H1 (cell line): ENCODE measurements at regions not wholly inside any gene's neighbourhood (a gene's known extent, or its start where the extent isn't known, plus 50 kb on each side); places are given as distances from the start of the nearest gene placed in this dataset.

Experiments
- CTCF ChIA-PET: fragments of 300-600 bp; sonication (Branson Sonifier 250); formaldehyde crosslinking; loops from one replicate; lab custom pipeline; 2021; ENCODE audit not compliant: partially characterized antibody; lab: Charles Lee
- POLR2A ChIA-PET: fragments of 300-600 bp; sonication (Branson Sonifier 250); formaldehyde crosslinking; loops from one replicate; lab custom pipeline; 2021; ENCODE audit warnings: inconsistent platforms; ENCODE audit not compliant: partially characterized antibody; lab: Charles Lee
- DNase-seq, 2 experiments: peaks; one replicate each; pipeline versions ENCODE4 v3.0.0 to v3.0.0-alpha.2; 2010 to 2022; ENCODE audit warnings: low spot score in 2 of 2, low read depth in 1 of 2, mixed read lengths in 1 of 2
- FAIRE-seq: peaks from 2 replicates; lab custom pipeline; 2011; peaks lifted over from hg19 to GRCh38; lab: Jason Lieb, UNC
- H2AFZ ChIP-seq: 2 replicates; pipeline ENCODE4 v1.8.1; 2012; ENCODE audit warnings: low read length, inconsistent platforms
- H2AK5ac ChIP-seq: 2 replicates; pipeline ENCODE4 v1.6.1; 2013; ENCODE audit warnings: low read depth, low read length
- H2BK120ac ChIP-seq: replicated peaks from 2 replicates; pipeline ENCODE3; 2013; ENCODE audit warnings: low read depth, low read length, inconsistent platforms
- H2BK12ac ChIP-seq: 2 replicates; pipeline ENCODE4 v1.6.1; 2013; ENCODE audit warnings: low read depth, low read length
- H2BK15ac ChIP-seq: 2 replicates; pipeline ENCODE4 v1.6.1; 2013; ENCODE audit warnings: low read length
- H2BK20ac ChIP-seq: 2 replicates; pipeline ENCODE4 v1.6.1; 2013; ENCODE audit warnings: low read length
- H2BK5ac ChIP-seq: 2 replicates; pipeline ENCODE4 v1.6.1; 2013; ENCODE audit warnings: low read depth, low read length
- H3K14ac ChIP-seq: 2 replicates; pipeline ENCODE4 v1.6.1; 2013; ENCODE audit warnings: inconsistent platforms; ENCODE audit not compliant: insufficient read length
- H3K18ac ChIP-seq: 2 replicates; pipeline ENCODE4 v1.6.1; 2013; ENCODE audit warnings: low read length; ENCODE audit errors: extremely low read depth
- H3K23ac ChIP-seq: 2 replicates; pipeline ENCODE4 v1.6.1; 2013; ENCODE audit warnings: inconsistent platforms; ENCODE audit not compliant: insufficient read length
- H3K23me2 ChIP-seq: 2 replicates; pipeline ENCODE4 v1.6.1; 2013; ENCODE audit warnings: low read depth, low read length
- H3K27ac ChIP-seq: 2 replicates; pipeline ENCODE4 v1.6.1; 2011; ENCODE audit warnings: low read depth, low read length, inconsistent platforms
- H3K27me3 ChIP-seq, 4 experiments: replicated peaks in 1 of 4; 1 replicate in 1 of 4; 2 replicates in 3 of 4; pipeline versions ENCODE4 v1.6.1 to v1.8.1; 2011 to 2013; ENCODE audit warnings: low read length in 3 of 4, mild to moderate bottlenecking in 3 of 4, inconsistent platforms in 2 of 4, mixed read lengths in 2 of 4, moderate library complexity in 1 of 4; ENCODE audit not compliant: control insufficient read depth in 3 of 4, insufficient read depth in 3 of 4; ENCODE audit errors: extremely low read depth in 1 of 4
- H3K36me3 ChIP-seq, 4 experiments: 2 replicates each; pipeline versions ENCODE4 v1.6.1 to v1.8.1; 2011 to 2013; ENCODE audit warnings: mild to moderate bottlenecking in 4 of 4, low read length in 3 of 4, moderate library complexity in 2 of 4, control low read depth in 1 of 4, inconsistent platforms in 1 of 4; ENCODE audit not compliant: insufficient read depth in 4 of 4, control insufficient read depth in 2 of 4
- H3K4ac ChIP-seq: replicated peaks from 2 replicates; pipeline ENCODE3; 2013; ENCODE audit warnings: low read length, low read depth, mixed read lengths, inconsistent platforms; ENCODE audit not compliant: insufficient read length
- H3K4me1 ChIP-seq, 4 experiments: replicated peaks in 1 of 4; 1 replicate in 1 of 4; 2 replicates in 3 of 4; pipeline versions ENCODE4 v1.6.1 to v1.8.1; 2011 to 2013; ENCODE audit warnings: low read length in 3 of 4, inconsistent platforms in 2 of 4, mixed read lengths in 1 of 4; ENCODE audit not compliant: insufficient read depth in 4 of 4, control insufficient read depth in 3 of 4
- H3K4me2 ChIP-seq, 2 experiments: 2 replicates each; pipeline versions ENCODE4 v1.6.1 to v1.8.1; 2011 to 2013; ENCODE audit warnings: low read depth in 2 of 2, low read length in 2 of 2, control low read depth in 1 of 2, inconsistent platforms in 1 of 2, mild to moderate bottlenecking in 1 of 2; ENCODE audit not compliant: insufficient read depth in 1 of 2
- H3K4me3 ChIP-seq, 4 experiments: fragments of 200-600, 300-600 bp in 1 of 4; sonication (generic), shearing (Covaris generic), sonication (Bioruptor Twin) in 1 of 4; 2 replicates each; pipeline versions ENCODE4 v1.5.1 to v1.8.1; 2011 to 2016; ENCODE audit warnings: low read length in 4 of 4, low read depth in 3 of 4, control low read depth in 2 of 4, inconsistent platforms in 2 of 4, mild to moderate bottlenecking in 2 of 4, mixed read lengths in 1 of 4, moderate library complexity in 1 of 4; ENCODE audit not compliant: insufficient read depth in 2 of 4; ENCODE audit errors: extremely low read depth in 1 of 4
- H3K56ac ChIP-seq: replicated peaks from 2 replicates; pipeline ENCODE3; 2013; ENCODE audit warnings: low read depth, mild to moderate bottlenecking, mixed read lengths, low read length, inconsistent platforms; ENCODE audit not compliant: insufficient read length
- H3K79me1 ChIP-seq: 2 replicates; pipeline ENCODE4 v1.6.1; 2013; ENCODE audit warnings: low read depth, low read length, control low read depth
- H3K79me2 ChIP-seq, 2 experiments: 2 replicates each; pipeline versions ENCODE4 v1.6.1 to v1.8.1; 2012 to 2013; ENCODE audit warnings: low read length in 2 of 2, mild to moderate bottlenecking in 2 of 2, inconsistent platforms in 1 of 2; ENCODE audit not compliant: insufficient read depth in 2 of 2, control insufficient read depth in 1 of 2
- H3K9ac ChIP-seq, 4 experiments: replicated peaks in 1 of 4; 1 replicate in 1 of 4; 2 replicates in 3 of 4; pipeline versions ENCODE4 v1.6.1 to v1.8.1; 2011 to 2013; ENCODE audit warnings: low read depth in 3 of 4, low read length in 3 of 4, control low read depth in 2 of 4, mild to moderate bottlenecking in 2 of 4, moderate library complexity in 2 of 4, inconsistent platforms in 1 of 4; ENCODE audit errors: extremely low read depth in 1 of 4
- H3K9me3 ChIP-seq, 2 experiments: 2 replicates each; pipeline versions ENCODE4 v1.6.1 to v1.8.1; 2012 to 2013; ENCODE audit warnings: mild to moderate bottlenecking in 2 of 2, moderate library complexity in 2 of 2, control low read depth in 1 of 2, inconsistent platforms in 1 of 2, low read depth in 1 of 2, low read length in 1 of 2, mixed read lengths in 1 of 2; ENCODE audit not compliant: insufficient read depth in 2 of 2
- H4K20me1 ChIP-seq, 2 experiments: replicated peaks in 1 of 2; 2 replicates each; pipeline versions ENCODE3 to v1.8.1; 2011 to 2013; ENCODE audit warnings: inconsistent platforms in 2 of 2, low read length in 2 of 2, mild to moderate bottlenecking in 1 of 2; ENCODE audit not compliant: insufficient read depth in 2 of 2, control insufficient read depth in 1 of 2
- H4K5ac ChIP-seq: 2 replicates; pipeline ENCODE4 v1.6.1; 2013; ENCODE audit warnings: low read length, low read depth, mixed read lengths, inconsistent platforms; ENCODE audit not compliant: insufficient read length
- H4K8ac ChIP-seq: 2 replicates; pipeline ENCODE4 v1.8.0; 2013; ENCODE audit warnings: mild to moderate bottlenecking, moderate library complexity, low read length, inconsistent platforms; ENCODE audit not compliant: insufficient read depth; ENCODE audit errors: extremely low read depth
- H4K91ac ChIP-seq: replicated peaks from 2 replicates; pipeline ENCODE3; 2013; ENCODE audit warnings: low read length, mixed read lengths, inconsistent platforms; ENCODE audit not compliant: insufficient read length
- CBX5 ChIP-seq: fragments of 300-800, 300-1000 bp; sonication (generic); IDR thresholded peaks from 2 replicates; pipeline ENCODE4 v1.7.1; 2016; ENCODE audit warnings: antibody characterized with exemption, low read length, low read depth
- CHD1 ChIP-seq: IDR thresholded peaks from 2 replicates; pipeline ENCODE4 v1.6.1; 2012; ENCODE audit warnings: low read depth, low read length, improper control_type of control experiment
- E2F6 ChIP-seq: IDR thresholded peaks from 2 replicates; pipeline ENCODE4 v1.6.1; 2012; ENCODE audit warnings: inconsistent platforms
- GTF2F1 ChIP-seq: IDR thresholded peaks from 2 replicates; pipeline ENCODE4 v1.6.1; 2012; ENCODE audit warnings: low read depth, low read length, improper control_type of control experiment, borderline replicate concordance
- KDM1A ChIP-seq: fragments of 200-600, 300-600 bp; sonication (generic); IDR thresholded peaks from 2 replicates; pipeline ENCODE4 v1.7.1; 2016; ENCODE audit warnings: mild to moderate bottlenecking, low read length, borderline replicate concordance
- KDM4A ChIP-seq: IDR thresholded peaks from one replicate; pipeline ENCODE4 v1.7.1; 2012; ENCODE audit warnings: low read depth, mild to moderate bottlenecking, moderate library complexity, low read length, inconsistent platforms; ENCODE audit not compliant: severe bottlenecking
- MAFK ChIP-seq: IDR thresholded peaks from 2 replicates; pipeline ENCODE4 v1.6.1; 2012; ENCODE audit warnings: low read depth, mild to moderate bottlenecking, improper control_type of control experiment, low read length
- NANOG ChIP-seq: IDR thresholded peaks from 2 replicates; pipeline ENCODE4 v1.6.1; 2011; ENCODE audit warnings: low read length, low read depth, mild to moderate bottlenecking, inconsistent platforms; ENCODE audit not compliant: insufficient read depth, poor library complexity, severe bottlenecking
- PHF8 ChIP-seq: fragments of 200-600 bp; sonication (generic); conservative IDR thresholded peaks from 2 replicates; pipeline ENCODE4 v1.7.1; 2012; ENCODE audit warnings: low read depth, mild to moderate bottlenecking, inconsistent platforms, low read length, moderate library complexity
- RFX5 ChIP-seq: IDR thresholded peaks from 2 replicates; pipeline ENCODE4 v1.6.1; 2011; ENCODE audit warnings: low read depth, low read length, improper control_type of control experiment, borderline replicate concordance
- RNF2 ChIP-seq: fragments of 200-900, 300-1000 bp; sonication (generic); IDR thresholded peaks from 2 replicates; pipeline ENCODE4 v1.7.1; 2016; ENCODE audit warnings: borderline replicate concordance, low read depth, mild to moderate bottlenecking, antibody characterized with exemption, low read length; ENCODE audit not compliant: poor library complexity, severe bottlenecking; ENCODE audit errors: missing control alignments
- SAP30 ChIP-seq: fragments of 300-600 bp; sonication (generic); IDR thresholded peaks from 2 replicates; pipeline ENCODE4 v1.7.1; 2012; ENCODE audit warnings: low read length, moderate library complexity, mild to moderate bottlenecking, inconsistent platforms; ENCODE audit not compliant: insufficient read depth, insufficient replicate concordance
- TBP ChIP-seq: IDR thresholded peaks from 2 replicates; pipeline ENCODE4 v1.6.1; 2011; ENCODE audit warnings: low read depth, low read length, improper control_type of control experiment
- TCF12 ChIP-seq: IDR thresholded peaks from 2 replicates; pipeline ENCODE4 v1.6.1; 2011; ENCODE audit warnings: low read depth, mild to moderate bottlenecking, low read length
- WGBS, 2 experiments: shearing (Covaris generic) in 1 of 2; methylation state at CpG; one replicate each; pipeline versions ENCODE4 v1.1.6 to v1.1.7; 2013 to 2015; ENCODE audit warnings: low lambda C conversion rate in 2 of 2, mixed read lengths in 2 of 2, inconsistent platforms in 1 of 2, low coverage in 1 of 2, missing lambda C conversion rate in 1 of 2; ENCODE audit not compliant: insufficient replicate concordance in 2 of 2, insufficient coverage in 1 of 2, insufficient read length in 1 of 2; ENCODE audit errors: extremely low coverage in 1 of 2, missing lambda C conversion rate in 1 of 2; 5-methylcytosine and 5-hydroxymethylcytosine counted together

- DNase-seq (no peak), FAIRE-seq (no peak)
- H3K18ac ChIP-seq, result no peak overlapping the region
- H3K27ac ChIP-seq, result no peak overlapping the region
- no peak overlapping the region for H2AFZ ChIP-seq
- no peaks in the 10 kb centered on the region for H4K20me1 ChIP-seq
- H3K4me2 ChIP-seq, result no peak overlapping the region
- no peak overlapping the region for H3K9ac ChIP-seq
- H2BK15ac ChIP-seq, result no peak overlapping the region
- ChIA-PET POLR2A (no interaction called here), CTCF (interaction anchor here (1.0 to 2.1 kb wide), 12 partner anchors 8 to 321 kb away, joined by 3 to 10 read pairs (median 4); no protein-coding TSS in a partner anchor)
- no peaks in the 10 kb centered on the region for H3K9me3 ChIP-seq
- H3K79me1 ChIP-seq, result no peaks in the 10 kb centered on the region
- no peaks in the 10 kb centered on the region for H3K79me2 ChIP-seq
- H3K27me3 ChIP-seq, result no peaks in the 10 kb centered on the region
- H4K8ac ChIP-seq, result no peak overlapping the region
- 93% methylated on average over 1 of the region's 1 CpG; no CpG with 5 or more reads in 1 of the 2 experiments for WGBS, 2 experiments
- no peak overlapping the region for H2BK20ac ChIP-seq
- peaks cover 0 to under 1% (median 0%) of the 10 kb centered on the region in 4 experiments; a peak in 1 of 7 replicates for H3K4me1 ChIP-seq
- H2BK12ac ChIP-seq, result no peak overlapping the region
- H2AK5ac ChIP-seq, result no peak overlapping the region
- no peaks in the 10 kb centered on the region for H3K36me3 ChIP-seq
- H3K4ac ChIP-seq, result no peak overlapping the region
- H2BK120ac ChIP-seq, result no peak overlapping the region
- H3K23ac ChIP-seq, result no peak overlapping the region
- H4K5ac ChIP-seq, result no peak overlapping the region
- no peak overlapping the region for H3K56ac ChIP-seq
- H4K91ac ChIP-seq, result no peak overlapping the region
- no peak overlapping the region for H2BK5ac ChIP-seq
- H3K23me2 ChIP-seq, result no peaks in the 10 kb centered on the region
- H3K4me3 ChIP-seq, result no peak overlapping the region
- no peak overlapping the region for H3K14ac ChIP-seq
- TF ChIP-seq KDM4A, result no peak
- no peak for TF ChIP-seq GTF2F1
- TF ChIP-seq RFX5, result no peak
- TF ChIP-seq TBP, result no peak
- TF ChIP-seq CBX5, result no peak
- TF ChIP-seq PHF8, result no peak
- no peak for TF ChIP-seq NANOG
- no peak for TF ChIP-seq E2F6
- no peak for TF ChIP-seq KDM1A
- no peak for TF ChIP-seq RNF2
- no peak for TF ChIP-seq TCF12
- no peak for TF ChIP-seq SAP30
- TF ChIP-seq MAFK, result no peak
- TF ChIP-seq CHD1, result no peak
Observed at GRCh38 chr16:80318107-80318506, 222.7 kb upstream of the DYNLRB2 start.
